ENCODE measurements at regions not wholly inside any gene's neighbourhood (a gene's known extent, or its start where the extent isn't known, plus 50 kb on each side); places are given as distances from the start of the nearest gene placed in this dataset.

GRCh38 chr13:33757713-33758112 lies 60.2 kb upstream of the RFC3 start:
- no peaks in the 10 kb centered on the region for H3K9me3 Mint-ChIP-seq

More at GRCh38 chr13:33757713-33758112, 60.2 kb upstream of the RFC3 start:
- H3K4me1 ChIP-seq (ENCODE audit: insufficient read depth, low read length), result no peaks in the 10 kb centered on the region
- H2BK15ac ChIP-seq (ENCODE audit: low read depth, low read length), result no peak overlapping the region
- H3K23me2 ChIP-seq (ENCODE audit: insufficient read length, low read depth, low read length, poor library complexity, severe bottlenecking), result no peaks in the 10 kb centered on the region
- H3K27me3 ChIP-seq (ENCODE audit: insufficient read depth, low read length), result no peaks in the 10 kb centered on the region
- no peak overlapping the region for H3K56ac ChIP-seq (ENCODE audit: insufficient read length, low read depth, low read length)
- no peak for DNase-seq
- no peaks in the 10 kb centered on the region for H3K79me2 ChIP-seq (ENCODE audit: insufficient read depth, low read length)
- H4K20me1 ChIP-seq (ENCODE audit: control insufficient read depth, insufficient read depth, insufficient read length), result no peaks in the 10 kb centered on the region
- Mint-ChIP-seq H3K27ac (no peak overlapping the region), H3K4me3 (no peak overlapping the region), H3K36me3 (ENCODE audit: insufficient read depth in 1 of 3, low read depth in 3 of 3) (no peaks in the 10 kb centered on the region), H3K27me3 (ENCODE audit: low read depth) (no peaks in the 10 kb centered on the region), H3K4me1 (0 out of 4 replicates have a peak, but pooled peaks cover 0 to 3% of the 10 kb centered on the region in 2 experiments)
- no peak overlapping the region for H4K8ac ChIP-seq (replicated peaks; ENCODE audit: insufficient read length, low read depth, low read length)
- no peak for TF ChIP-seq CTCF (conservative IDR thresholded peaks at IDR 0.05)
- no CpG with 5 or more reads among the region's 2 CpGs for WGBS (ENCODE audit: extremely low coverage, insufficient read length, low lambda C conversion rate)
- H3K23ac ChIP-seq (ENCODE audit: insufficient read length, low read depth, low read length), result no peak overlapping the region
- H3K9me3 ChIP-seq (ENCODE audit: control insufficient read depth, low read depth, low read length), result no peaks in the 10 kb centered on the region
- no peak overlapping the region for H2BK12ac ChIP-seq (ENCODE audit: insufficient read length, low read depth, low read length)
- no peak overlapping the region for H2AK5ac ChIP-seq (ENCODE audit: insufficient read length, low read length)
- no peak overlapping the region for H4K91ac ChIP-seq (ENCODE audit: insufficient read length, low read depth, low read length)
- H3K4me2 ChIP-seq (ENCODE audit: insufficient read depth, insufficient read length, low read length), result no peak overlapping the region
- H4K5ac ChIP-seq (ENCODE audit: insufficient read length, low read depth, low read length), result no peak overlapping the region
- no peak overlapping the region for H2BK120ac ChIP-seq (ENCODE audit: low read depth, low read length, poor library complexity, severe bottlenecking)
- H3K14ac ChIP-seq (ENCODE audit: insufficient read depth, low read length), result no peak overlapping the region
- no peak overlapping the region for H3K4ac ChIP-seq (ENCODE audit: low read depth, low read length)
- H2AFZ ChIP-seq (ENCODE audit: low read length), result no peak overlapping the region
- H2BK5ac ChIP-seq (ENCODE audit: insufficient read length, low read length), result no peak overlapping the region
- no peak overlapping the region for H3K9ac ChIP-seq (ENCODE audit: extremely low read depth, insufficient read length, low read length)
- no peak overlapping the region for H3T11ph ChIP-seq (ENCODE audit: low read length)
- no peak overlapping the region for H3K18ac ChIP-seq (ENCODE audit: insufficient read length, low read depth, low read length)
- no peak overlapping the region for H2BK20ac ChIP-seq (ENCODE audit: low read depth, low read length, poor library complexity, severe bottlenecking)
- no peaks in the 10 kb centered on the region for H3K79me1 ChIP-seq (ENCODE audit: insufficient read depth, low read depth, low read length, poor library complexity, severe bottlenecking)
- no peak overlapping the region for H3K27ac ChIP-seq (ENCODE audit: insufficient read length, low read depth, low read length)
